ENCODE measurements at regions not wholly inside any gene's neighbourhood (a gene's known extent, or its start where the extent isn't known, plus 50 kb on each side); places are given as distances from the start of the nearest gene placed in this dataset.

DNA sequence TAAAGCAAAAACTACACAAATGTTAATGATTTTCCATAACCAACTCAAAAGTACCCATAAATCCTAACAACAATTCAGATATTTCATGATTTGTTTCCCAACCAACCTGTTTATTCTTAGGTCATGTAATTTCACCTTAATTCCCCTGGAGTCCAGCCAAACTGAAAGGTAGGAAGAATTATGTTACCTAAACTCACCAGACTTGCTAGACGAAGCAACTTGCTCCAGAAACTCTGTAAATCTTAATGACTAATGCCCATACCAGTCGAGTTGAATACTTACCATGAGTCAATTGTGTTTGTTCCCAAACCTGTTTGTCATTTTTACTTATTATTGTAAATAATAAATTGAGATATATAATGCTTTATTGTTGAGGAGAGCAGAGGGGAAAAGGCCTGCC lies 1030.0 kb downstream of the TBL1XR1 start:
- no peak for TF ChIP-seq CTCF (IDR thresholded peaks at IDR 0.05; ENCODE audit: extremely low read depth, insufficient read depth, missing control alignments)
- in situ Hi-C loops (cut with MboI; ENCODE audit: low pct_unique_long_range_greater_than_20kb, low sequenced_read_pairs, unreplicated experiment): no loop called here
- no peak for DNase-seq (ENCODE audit: low spot score)

- in situ Hi-C loops (cut with MboI; ENCODE audit: low pct_unique_long_range_greater_than_20kb, low sequenced_read_pairs, unreplicated experiment): no loop called here
- DNase-seq (ENCODE audit: low spot score): no peak
- no peak for TF ChIP-seq CTCF (IDR thresholded peaks at IDR 0.05; ENCODE audit: extremely low read depth, insufficient read depth, missing control alignments)
These were observed 1036.3 kb downstream of the TBL1XR1 start for GRCh38 chr3:176160997-176161396.

DNA sequence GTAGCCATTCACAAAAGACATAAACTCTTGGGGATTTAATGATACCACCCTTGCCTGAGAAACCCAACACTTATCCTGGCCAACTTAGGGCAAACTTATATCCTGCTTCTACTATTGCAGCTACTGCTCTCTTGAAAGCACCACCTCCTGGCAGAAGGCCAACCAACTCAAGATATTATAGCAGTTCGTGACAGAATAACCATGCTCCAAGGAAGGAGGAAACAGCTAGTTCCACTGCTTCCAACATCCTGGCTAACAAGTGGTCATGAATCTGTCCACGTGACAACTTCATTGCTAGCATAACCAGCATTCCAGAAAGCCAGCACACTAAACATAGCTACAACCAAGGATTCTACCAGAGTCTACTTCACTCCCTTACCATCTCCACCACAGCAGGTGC lies 1037.5 kb downstream of the TBL1XR1 start:
- no peak for TF ChIP-seq CTCF (IDR thresholded peaks at IDR 0.05; ENCODE audit: extremely low read depth, insufficient read depth, missing control alignments)
- in situ Hi-C loops (cut with MboI; ENCODE audit: low pct_unique_long_range_greater_than_20kb, low sequenced_read_pairs, unreplicated experiment): no loop called here
- no peak for DNase-seq (ENCODE audit: low spot score)

DNA sequence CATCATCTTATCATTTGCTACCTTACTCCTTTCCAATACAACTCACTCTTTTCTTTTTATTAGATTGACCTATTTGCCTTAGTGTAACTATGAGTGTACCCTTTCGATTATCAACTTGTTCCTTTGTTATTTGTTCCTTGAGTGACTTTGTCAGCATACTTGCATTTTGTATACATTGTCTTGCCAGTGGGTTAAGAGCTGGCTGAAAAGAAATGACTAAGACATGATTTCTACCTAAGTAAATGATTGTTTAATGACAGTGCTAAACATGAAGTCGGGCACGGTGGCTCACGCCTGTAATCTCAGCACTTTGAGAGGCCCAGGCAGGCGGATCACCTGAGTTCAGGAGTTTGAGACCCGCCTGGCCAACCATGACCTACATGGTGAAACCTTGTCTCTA lies 1042.3 kb downstream of the TBL1XR1 start:
- in situ Hi-C loops (cut with MboI; ENCODE audit: low pct_unique_long_range_greater_than_20kb, low sequenced_read_pairs, unreplicated experiment): no loop called here
- no peak for DNase-seq (ENCODE audit: low spot score)
- TF ChIP-seq CTCF (IDR thresholded peaks at IDR 0.05; ENCODE audit: extremely low read depth, insufficient read depth, missing control alignments): no peak

DNA sequence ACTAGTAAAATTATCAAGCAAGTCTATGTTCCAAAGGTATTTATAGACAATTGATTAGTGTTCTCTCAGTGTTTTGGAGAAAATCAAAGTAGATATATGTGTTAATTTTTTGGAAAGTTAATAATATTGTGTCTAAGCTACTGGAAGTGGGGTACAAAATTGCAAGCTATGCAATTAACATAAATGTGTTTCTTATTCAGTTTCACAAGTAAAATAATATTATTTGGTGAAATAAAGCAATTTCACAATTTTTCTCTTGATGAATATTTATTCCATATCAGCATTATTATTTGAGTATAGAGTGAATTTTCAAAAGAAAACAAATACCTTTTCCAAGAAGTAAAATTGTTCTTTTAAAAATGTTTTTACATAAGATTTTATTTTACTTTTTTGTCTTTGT lies 1047.7 kb downstream of the TBL1XR1 start:
- in situ Hi-C loops (cut with MboI; ENCODE audit: low pct_unique_long_range_greater_than_20kb, low sequenced_read_pairs, unreplicated experiment): no loop called here
- no peak for DNase-seq (ENCODE audit: low spot score)
- TF ChIP-seq CTCF (IDR thresholded peaks at IDR 0.05; ENCODE audit: extremely low read depth, insufficient read depth, missing control alignments): no peak

- in situ Hi-C loops (cut with MboI; ENCODE audit: low pct_unique_long_range_greater_than_20kb, low sequenced_read_pairs, unreplicated experiment): no loop called here
These were observed 1050.0 kb downstream of the TBL1XR1 start for GRCh38 chr3:176147251-176147650.

More at GRCh38 chr3:176147251-176147650, 1050.0 kb downstream of the TBL1XR1 start:
- TF ChIP-seq CTCF (IDR thresholded peaks at IDR 0.05; ENCODE audit: extremely low read depth, insufficient read depth, missing control alignments): no peak
- DNase-seq (ENCODE audit: low spot score): no peak

All from GM13977 (cell line).